Stimulated activated CD4-positive, alpha-beta T cell treated with anti-CD3 and anti-CD28 coated beads, Interleukin-15, amount 100 ng/mL, for 48 hours (primary cell): ENCODE measurements at regions not wholly inside any gene's neighbourhood (a gene's known extent, or its start where the extent isn't known, plus 50 kb on each side); places are given as distances from the start of the nearest gene placed in this dataset.
"Not testable (repeated sequence)": the region's sequence is repeated elsewhere in the genome, so short reads cannot be mapped to it uniquely, and the experiment has no call there.

Experiments used
- DNase-seq, 2 donors: peaks; one replicate each; pipeline ENCODE4 v3.0.0-alpha.2; 2020; ENCODE audit warnings: low read depth in 2 of 2

- DNase-seq = no peak
Measured at GRCh38 chr3:88408935-88409334, 259.2 kb downstream of the C3orf38 start.

- DNase-seq = no peak
Measured at GRCh38 chr3:88410259-88410658, 260.5 kb downstream of the C3orf38 start.

- DNase-seq = no peak
Measured at GRCh38 chr3:88412346-88412745, 262.6 kb downstream of the C3orf38 start.

- no peak for DNase-seq
Measured at GRCh38 chr3:88416436-88416835, 266.7 kb downstream of the C3orf38 start.

- no peak for DNase-seq
Measured at GRCh38 chr3:88418219-88418618, 268.5 kb downstream of the C3orf38 start.

GRCh38 chr3:88433568-88433967 is 283.8 kb downstream of the C3orf38 start:
- no peak for DNase-seq

- DNase-seq = no peak
Measured at GRCh38 chr3:88434001-88434400, 284.2 kb downstream of the C3orf38 start.

- DNase-seq = no peak
Measured at GRCh38 chr3:88440701-88441100, 290.9 kb downstream of the C3orf38 start.

GRCh38 chr3:88443066-88443465 is 293.3 kb downstream of the C3orf38 start:
- no peak for DNase-seq

- DNase-seq = no peak
Measured at GRCh38 chr3:88444251-88444650, 294.5 kb downstream of the C3orf38 start.

GRCh38 chr3:88452228-88452627 is 302.5 kb downstream of the C3orf38 start:
- DNase-seq = no peak

GRCh38 chr3:88460369-88460768 is 310.6 kb downstream of the C3orf38 start:
- no peak for DNase-seq

- DNase-seq = no peak
Measured at GRCh38 chr3:88462230-88462629, 312.5 kb downstream of the C3orf38 start.

GRCh38 chr3:88467191-88467590 is 317.4 kb downstream of the C3orf38 start:
- no peak for DNase-seq

- no peak for DNase-seq
Measured at GRCh38 chr3:88469216-88469615, 319.5 kb downstream of the C3orf38 start.

- no peak for DNase-seq
Measured at GRCh38 chr3:88478460-88478859, 328.7 kb downstream of the C3orf38 start.

GRCh38 chr3:88480822-88481221 is 331.1 kb downstream of the C3orf38 start:
- DNase-seq = no peak

- no peak for DNase-seq
Measured at GRCh38 chr3:88485001-88485400, 335.2 kb downstream of the C3orf38 start.

GRCh38 chr3:88508818-88509217 is 359.1 kb downstream of the C3orf38 start:
- not testable (repeated sequence) for DNase-seq

- DNase-seq = no peak
Measured at GRCh38 chr3:88509582-88509981, 359.8 kb downstream of the C3orf38 start.

GRCh38 chr3:88528494-88528893 is 378.7 kb downstream of the C3orf38 start:
- no peak for DNase-seq

GRCh38 chr3:88534534-88534933 is 384.8 kb downstream of the C3orf38 start:
- DNase-seq = no peak

- DNase-seq = no peak
Measured at GRCh38 chr3:88535563-88535962, 385.8 kb downstream of the C3orf38 start.

GRCh38 chr3:88542916-88543315 is 393.2 kb downstream of the C3orf38 start:
- no peak for DNase-seq

GRCh38 chr3:88572450-88572849 is 422.7 kb downstream of the C3orf38 start:
- no peak for DNase-seq
